ENCODE measurements at regions not wholly inside any gene's neighbourhood (a gene's known extent, or its start where the extent isn't known, plus 50 kb on each side); places are given as distances from the start of the nearest gene placed in this dataset.

DNA sequence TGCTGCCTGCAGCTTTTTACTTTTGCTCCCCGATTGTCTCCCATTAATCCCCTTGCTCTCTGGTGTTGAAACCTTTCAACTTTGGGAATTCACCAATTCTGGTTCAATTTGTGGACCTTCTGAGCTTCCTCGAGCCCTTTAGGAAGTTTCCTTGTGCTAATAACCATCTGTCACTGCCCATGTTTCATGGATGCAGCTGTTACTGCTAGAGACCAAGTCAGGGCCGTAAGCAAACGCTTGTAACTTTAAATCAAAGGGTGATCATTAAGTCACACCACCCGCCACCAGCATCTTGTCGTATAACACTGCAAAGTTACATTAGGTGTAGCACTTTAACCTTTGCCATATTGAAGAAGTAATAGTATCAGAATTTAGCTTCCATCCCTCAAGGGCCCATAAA lies 268.3 kb upstream of the SASH1 start:
- TF ChIP-seq, protein P1, sequence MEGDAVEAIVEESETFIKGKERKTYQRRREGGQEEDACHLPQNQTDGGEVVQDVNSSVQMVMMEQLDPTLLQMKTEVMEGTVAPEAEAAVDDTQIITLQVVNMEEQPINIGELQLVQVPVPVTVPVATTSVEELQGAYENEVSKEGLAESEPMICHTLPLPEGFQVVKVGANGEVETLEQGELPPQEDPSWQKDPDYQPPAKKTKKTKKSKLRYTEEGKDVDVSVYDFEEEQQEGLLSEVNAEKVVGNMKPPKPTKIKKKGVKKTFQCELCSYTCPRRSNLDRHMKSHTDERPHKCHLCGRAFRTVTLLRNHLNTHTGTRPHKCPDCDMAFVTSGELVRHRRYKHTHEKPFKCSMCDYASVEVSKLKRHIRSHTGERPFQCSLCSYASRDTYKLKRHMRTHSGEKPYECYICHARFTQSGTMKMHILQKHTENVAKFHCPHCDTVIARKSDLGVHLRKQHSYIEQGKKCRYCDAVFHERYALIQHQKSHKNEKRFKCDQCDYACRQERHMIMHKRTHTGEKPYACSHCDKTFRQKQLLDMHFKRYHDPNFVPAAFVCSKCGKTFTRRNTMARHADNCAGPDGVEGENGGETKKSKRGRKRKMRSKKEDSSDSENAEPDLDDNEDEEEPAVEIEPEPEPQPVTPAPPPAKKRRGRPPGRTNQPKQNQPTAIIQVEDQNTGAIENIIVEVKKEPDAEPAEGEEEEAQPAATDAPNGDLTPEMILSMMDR (IDR thresholded peaks at IDR 0.05; ENCODE audit: low read length) = no peak
- TF ChIP-seq EZH2 (IDR thresholded peaks at IDR 0.05; ENCODE audit: borderline replicate concordance, low read length) = no peak

Data from OCI-LY1 (cell line).